AG04450 (cell line): ENCODE measurements at regions not wholly inside any gene's neighbourhood (a gene's known extent, or its start where the extent isn't known, plus 50 kb on each side); places are given as distances from the start of the nearest gene placed in this dataset.
"Not testable (repeated sequence)": the region's sequence is repeated elsewhere in the genome, so short reads cannot be mapped to it uniquely, and the experiment has no call there.

Experiments used
- CTCF ChIA-PET: fragments of 300-600, 350-600 bp; formaldehyde crosslinking; extraction: SDS; loops from one replicate; lab custom pipeline; 2022; ENCODE audit warnings: antibody characterized with exemption, inconsistent platforms; lab: Charles Lee
- POLR2A ChIA-PET: fragments of 350-600 bp; formaldehyde crosslinking; extraction: SDS; loops from one replicate; lab custom pipeline; 2021; ENCODE audit warnings: antibody characterized with exemption, inconsistent platforms; lab: Yijun Ruan, JAX
- DNase-seq: peaks from one replicate; pipeline ENCODE4 v3.0.0-alpha.2; 2011; ENCODE audit warnings: low read depth, low spot score
- H3K27ac ChIP-seq: one replicate; pipeline ENCODE4 v1.5.1; 2012; ENCODE audit warnings: low read depth, low read length, control low read depth
- H3K27me3 ChIP-seq: one replicate; pipeline ENCODE4 v1.6.0; 2012; ENCODE audit warnings: low read length; ENCODE audit not compliant: control insufficient read depth, insufficient read depth
- H3K4me3 ChIP-seq: 2 replicates; pipeline ENCODE4 v1.5.1; 2011; ENCODE audit warnings: mild to moderate bottlenecking, low read depth, low read length, control low read depth
- H3K9me3 ChIP-seq: 2 replicates; pipeline ENCODE4 v1.5.1; 2012; ENCODE audit warnings: low read length; ENCODE audit not compliant: control insufficient read depth, insufficient read depth
- CTCF ChIP-seq: IDR thresholded peaks from 2 replicates; pipeline ENCODE4 v1.5.1; 2011; ENCODE audit warnings: low read depth, low read length, control low read depth, inconsistent platforms

- no peak for DNase-seq
- Histone ChIP-seq H3K9me3 (peaks cover 3% of the 10 kb centered on the region), H3K27me3 (no peaks in the 10 kb centered on the region), H3K27ac (no peak overlapping the region), H3K4me3 (no peak overlapping the region)
- ChIA-PET CTCF (no interaction called here), POLR2A (no interaction called here)
- TF ChIP-seq CTCF, result no peak
Observed at GRCh38 chr10:25748509-25748908, 185.5 kb upstream of the MYO3A start.

GRCh38 chr10:25753776-25754175 lies 180.3 kb upstream of the MYO3A start:
- H3K27me3 ChIP-seq, result no peaks in the 10 kb centered on the region
- no peak for TF ChIP-seq CTCF
- no peak for DNase-seq
- ChIA-PET POLR2A (no interaction called here), CTCF (no interaction called here)
- no peak overlapping the region for H3K4me3 ChIP-seq
- H3K9me3 ChIP-seq, result peaks cover 16% of the 10 kb centered on the region
- H3K27ac ChIP-seq, result no peak overlapping the region

GRCh38 chr10:25755874-25756273 lies 178.2 kb upstream of the MYO3A start:
- POLR2A ChIA-PET, CTCF ChIA-PET: not testable (repeated sequence)

GRCh38 chr10:25756784-25757183 lies 177.2 kb upstream of the MYO3A start:
- TF ChIP-seq CTCF, result no peak
- ChIA-PET CTCF (no interaction called here), POLR2A (no interaction called here)
- no peak for DNase-seq
- H3K27me3 ChIP-seq, result no peaks in the 10 kb centered on the region
- H3K9me3 ChIP-seq, result peaks cover 17% of the 10 kb centered on the region
- H3K4me3 ChIP-seq, result no peak overlapping the region
- H3K27ac ChIP-seq, result no peak overlapping the region

More at GRCh38 chr10:25755874-25756273, 178.2 kb upstream of the MYO3A start:
- not testable (repeated sequence) for H3K4me3 ChIP-seq, DNase-seq, H3K27ac ChIP-seq, H3K27me3 ChIP-seq
- H3K9me3 ChIP-seq, result peaks cover 16% of the 10 kb centered on the region

GRCh38 chr10:25758041-25758457 lies 176.0 kb upstream of the MYO3A start:
- no peak for DNase-seq
- no peaks in the 10 kb centered on the region for H3K27me3 ChIP-seq
- ChIA-PET POLR2A (no interaction called here), CTCF (no interaction called here)
- H3K27ac ChIP-seq, result no peak overlapping the region
- no peak overlapping the region for H3K4me3 ChIP-seq
- peaks cover 23% of the 10 kb centered on the region for H3K9me3 ChIP-seq
- TF ChIP-seq CTCF, result no peak

- no peak for TF ChIP-seq CTCF
- Histone ChIP-seq H3K4me3 (no peak overlapping the region), H3K9me3 (peaks cover 27% of the 10 kb centered on the region), H3K27ac (no peak overlapping the region), H3K27me3 (no peaks in the 10 kb centered on the region)
- POLR2A ChIA-PET, result no interaction called here
- CTCF ChIA-PET, result no interaction called here
- DNase-seq, result no peak
Observed at GRCh38 chr10:25758511-25758910, 175.5 kb upstream of the MYO3A start.
